ENCODE measurements at regions not wholly inside any gene's neighbourhood (a gene's known extent, or its start where the extent isn't known, plus 50 kb on each side); places are given as distances from the start of the nearest gene placed in this dataset.
"Not testable (repeated sequence)": the region's sequence is repeated elsewhere in the genome, so short reads cannot be mapped to it uniquely, and the experiment has no call there.

GRCh38 chr6:81228912-81229555 is 523.4 kb downstream of the TENT5A start:
- DNase-seq = peak; percentile 28

- no peak for DNase-seq
Measured at GRCh38 chr6:81226957-81227356, 525.5 kb downstream of the TENT5A start.

DNA sequence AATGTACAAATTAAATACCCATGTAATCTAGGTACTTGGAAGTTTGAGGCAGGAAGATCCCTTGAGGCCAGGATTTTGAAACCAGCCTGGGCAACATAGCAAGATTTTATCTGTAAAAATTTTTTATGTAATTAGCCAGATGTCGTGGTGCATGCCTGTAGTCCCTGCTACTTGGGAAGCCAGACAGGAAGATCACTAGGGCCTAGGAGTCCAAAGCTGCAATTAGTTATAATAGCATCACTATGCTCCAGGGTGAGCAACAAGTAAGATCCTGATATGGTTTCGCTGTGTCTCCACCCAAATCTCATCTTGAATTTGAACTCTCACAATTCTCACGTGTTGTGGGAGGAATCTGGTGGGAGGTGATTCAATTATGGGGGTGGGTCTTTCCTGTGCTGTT is 535.8 kb downstream of the TENT5A start:
- DNase-seq = no peak

GRCh38 chr6:81215092-81215432 is 537.4 kb downstream of the TENT5A start:
- DNase-seq = no peak

- no peak for DNase-seq
Measured at GRCh38 chr6:81214414-81215091, 537.9 kb downstream of the TENT5A start.

DNA sequence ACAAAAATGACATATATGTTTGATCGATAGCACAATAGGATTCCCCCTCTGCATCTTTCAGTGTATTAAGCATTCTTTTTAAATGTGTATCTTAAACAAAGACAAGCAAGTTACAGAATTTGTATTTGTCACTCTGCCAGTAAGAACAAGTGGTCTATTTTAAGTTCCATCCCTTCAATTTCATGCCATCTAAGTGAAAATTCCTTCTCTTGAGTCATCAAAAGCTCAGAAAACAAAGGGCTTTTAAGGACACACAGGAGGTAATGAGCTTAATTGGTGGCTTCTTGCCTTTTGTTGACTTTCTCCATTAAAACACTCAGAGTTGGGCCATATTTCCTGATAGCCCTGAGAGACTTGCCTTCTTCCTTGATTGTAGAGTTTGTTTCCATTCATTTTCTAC is 547.8 kb downstream of the TENT5A start:
- DNase-seq = peak; percentile 39

GRCh38 chr6:81194374-81194773 is 558.1 kb downstream of the TENT5A start:
- no peak for DNase-seq

- DNase-seq = peak; percentile 68
Measured at GRCh38 chr6:81172056-81172740, 580.3 kb downstream of the TENT5A start.

DNA sequence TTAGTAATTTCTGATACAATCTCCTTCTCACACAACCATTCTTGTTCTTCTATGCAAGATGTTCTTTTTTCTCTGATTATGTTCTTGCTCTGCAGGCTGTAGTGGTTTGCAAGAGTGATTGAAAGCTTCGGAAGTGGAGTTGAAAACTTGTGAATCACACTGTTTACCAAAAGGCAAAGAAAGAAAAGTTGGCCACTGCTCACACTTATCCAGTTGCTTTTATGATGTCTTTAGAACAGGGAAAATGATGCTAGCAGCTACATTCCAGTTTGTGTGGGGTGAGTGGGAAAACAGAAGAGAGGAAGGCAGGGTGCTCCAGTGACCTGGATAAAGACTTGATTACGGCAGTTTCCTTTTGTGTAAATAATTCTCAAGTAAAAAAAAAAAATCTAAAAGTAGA is 583.3 kb downstream of the TENT5A start:
- no peak for DNase-seq

- peak; percentile 41 for DNase-seq
Measured at GRCh38 chr6:81166770-81167169, 585.7 kb downstream of the TENT5A start.

DNA sequence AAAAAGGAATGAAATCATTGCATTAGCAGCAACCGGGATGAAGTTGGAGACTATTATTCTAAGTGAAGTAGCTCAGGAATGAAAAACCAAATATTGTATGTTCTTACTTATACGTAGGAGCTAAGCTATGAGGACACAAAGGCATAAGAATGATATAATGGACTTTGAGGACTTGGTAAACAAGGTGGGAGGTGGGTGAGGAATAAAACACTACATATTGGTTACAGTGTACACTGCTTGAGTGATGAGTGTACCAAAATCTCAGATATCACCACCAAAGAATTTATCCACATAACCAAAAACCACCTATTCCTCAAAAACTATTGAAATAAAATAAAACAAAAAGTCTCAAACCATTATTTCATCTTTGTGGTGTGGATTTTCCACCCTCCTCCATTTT is 593.5 kb downstream of the TENT5A start:
- no peak for DNase-seq

GRCh38 chr6:81148751-81149150 is 603.7 kb downstream of the TENT5A start:
- DNase-seq = no peak

DNA sequence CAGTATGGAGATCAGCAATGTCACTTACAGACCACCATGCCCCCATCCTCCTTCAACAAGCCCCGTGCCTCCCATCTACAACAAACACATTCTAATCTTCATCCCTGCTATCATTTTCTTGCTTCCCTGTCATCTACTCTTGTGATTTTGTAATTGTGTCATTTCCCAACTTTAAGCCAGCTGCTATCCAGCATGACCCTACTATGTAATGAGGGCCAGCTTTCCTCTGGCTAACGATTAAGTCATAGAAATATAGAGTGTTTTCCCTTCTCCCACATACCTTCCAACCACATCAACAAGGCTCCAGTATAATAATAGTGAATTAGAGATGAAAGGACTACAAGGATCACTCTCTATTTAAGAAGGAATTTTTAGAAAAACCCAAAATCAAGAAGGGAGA is 607.0 kb downstream of the TENT5A start:
- no peak for DNase-seq

DNA sequence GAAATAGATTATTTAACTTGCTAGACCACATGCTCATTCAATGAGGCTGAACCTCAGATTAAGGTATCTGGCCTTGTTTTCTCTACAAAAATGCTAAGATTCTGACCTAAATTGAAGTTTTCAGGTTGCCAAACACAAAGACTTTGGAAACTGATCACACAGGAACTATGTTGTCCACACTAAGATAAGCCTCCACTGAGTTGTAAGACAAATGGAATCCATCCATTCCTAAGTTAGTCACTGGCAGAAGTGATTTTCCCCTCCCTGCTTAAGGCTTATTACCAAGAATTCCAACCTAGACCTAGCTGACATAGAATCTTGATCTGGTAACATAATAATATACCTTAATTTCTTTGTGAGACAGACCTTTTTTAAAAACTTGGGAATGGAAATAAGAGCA is 608.1 kb downstream of the TENT5A start:
- peak; percentile 7 for DNase-seq

- DNase-seq = no peak
Measured at GRCh38 chr6:81138236-81138635, 614.2 kb downstream of the TENT5A start.

DNA sequence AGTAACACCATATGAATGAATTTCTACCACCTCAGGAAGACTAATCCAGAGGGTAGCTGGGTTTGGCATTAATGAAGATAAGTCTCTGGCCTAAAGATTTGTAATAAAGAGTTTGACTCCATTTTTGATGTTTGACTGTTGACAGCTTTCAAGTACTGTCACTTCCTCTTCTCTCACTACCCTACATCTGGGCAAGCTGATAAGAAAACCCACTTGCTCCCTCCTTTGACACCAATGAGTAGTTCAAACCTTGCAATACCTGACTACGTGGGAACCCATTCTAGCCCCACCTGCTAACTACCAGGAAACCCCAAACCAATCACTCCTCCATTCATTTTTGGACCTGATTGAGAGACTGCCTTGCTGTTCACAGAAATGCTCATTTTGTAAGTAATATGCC is 621.5 kb downstream of the TENT5A start:
- no peak for DNase-seq

DNA sequence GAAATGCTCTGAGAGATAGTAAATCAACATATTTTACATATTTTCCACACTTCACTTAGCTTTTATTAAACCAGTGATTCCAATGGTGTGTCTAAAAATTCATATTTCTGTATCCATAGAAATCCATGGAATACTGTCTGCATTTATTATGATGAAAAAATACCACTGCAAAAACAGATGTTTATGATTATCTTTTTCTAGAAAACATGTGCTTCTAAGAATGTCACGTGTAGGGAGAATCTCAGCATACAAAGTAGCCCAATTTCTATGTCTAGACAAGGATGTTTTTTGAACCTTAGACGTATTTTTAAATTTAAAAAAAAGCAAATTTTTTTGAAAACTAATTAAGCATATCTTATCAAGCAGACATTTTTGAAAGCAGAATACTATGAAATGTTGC is 622.4 kb downstream of the TENT5A start:
- no peak for DNase-seq

DNA sequence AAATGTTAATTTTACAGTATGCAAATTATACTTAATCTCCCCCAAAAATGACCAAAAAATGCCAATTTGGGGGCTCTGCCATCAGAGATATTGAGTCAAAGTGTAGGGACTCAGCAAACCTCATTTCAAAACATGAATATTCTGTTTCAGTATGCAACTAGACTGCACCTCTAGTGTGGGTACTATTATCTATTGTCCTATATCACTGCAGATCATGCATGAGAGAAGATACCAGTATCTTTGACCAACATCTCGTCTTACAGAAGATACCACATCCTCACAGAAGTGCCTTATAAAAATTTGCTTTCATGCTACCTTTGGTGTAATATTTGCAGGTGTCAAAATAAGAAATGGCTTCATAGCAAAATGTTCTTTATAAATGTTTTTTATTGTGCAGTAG is 623.8 kb downstream of the TENT5A start:
- DNase-seq = no peak

DNA sequence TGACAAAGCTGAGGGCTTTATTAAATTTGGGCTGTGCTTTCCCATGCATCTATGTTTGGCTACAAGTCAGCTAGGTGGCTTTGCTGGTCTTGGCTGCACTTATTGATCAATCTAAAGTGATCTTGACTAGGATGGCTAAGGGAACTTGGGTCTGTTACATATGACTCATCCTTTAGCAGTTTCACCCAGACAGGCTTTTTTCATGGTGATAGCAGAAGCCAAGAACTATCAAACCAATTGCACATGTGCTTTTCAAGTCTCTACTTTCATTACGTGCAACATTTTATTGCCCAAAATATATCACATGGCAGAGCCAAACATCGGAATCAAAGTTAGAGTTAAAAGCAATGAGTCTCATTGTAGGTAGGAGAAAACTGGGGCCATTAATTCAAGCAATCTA is 626.3 kb downstream of the TENT5A start:
- peak; percentile 8 for DNase-seq

DNA sequence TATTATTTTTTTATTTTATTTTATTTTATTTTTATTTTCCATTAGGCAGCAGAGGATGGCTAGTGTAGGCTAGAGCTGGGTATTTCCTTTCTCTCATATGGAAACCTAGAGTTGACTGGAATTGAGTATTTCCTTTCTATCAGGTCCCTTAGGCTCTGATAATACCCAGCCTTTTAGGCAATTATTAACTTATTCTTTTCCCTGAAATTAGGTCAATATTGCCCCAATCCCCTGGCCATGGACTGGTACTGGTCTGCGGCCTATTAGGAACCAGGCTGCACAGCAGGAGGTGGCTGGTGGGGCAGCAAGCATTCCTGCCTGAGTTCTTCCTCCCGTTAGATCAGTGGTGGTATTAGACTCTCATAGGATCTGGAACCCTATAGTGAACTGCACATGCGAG is 632.2 kb downstream of the TENT5A start:
- DNase-seq = no peak

GRCh38 chr6:81105998-81106397 is 646.5 kb downstream of the TENT5A start:
- DNase-seq = peak; percentile 8

- no peak for DNase-seq
Measured at GRCh38 chr6:81098109-81098814, 654.2 kb downstream of the TENT5A start.

DNA sequence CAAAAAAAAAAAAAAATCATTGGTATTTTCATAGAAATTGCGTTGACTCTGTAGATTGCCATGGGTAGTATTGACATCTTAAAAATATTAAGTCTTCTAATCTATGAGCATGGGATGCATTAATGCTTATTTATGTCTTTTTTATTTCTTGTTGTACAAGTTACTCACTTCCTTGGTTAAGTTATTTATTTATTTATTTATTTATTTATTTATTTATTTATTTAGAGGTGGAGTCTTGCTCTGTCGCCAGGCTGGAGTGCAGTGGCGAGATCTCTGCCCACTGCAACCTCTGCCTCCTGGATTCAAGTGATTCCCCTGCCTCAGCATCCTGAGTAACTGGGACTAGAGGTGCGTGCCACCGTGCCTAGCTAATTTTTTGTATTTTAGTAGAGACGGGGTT is 656.0 kb downstream of the TENT5A start:
- not testable (repeated sequence) for DNase-seq

- DNase-seq = no peak
Measured at GRCh38 chr6:81093051-81093450, 659.4 kb downstream of the TENT5A start.

All from EL (cell line).